CD4-positive, alpha-beta T cell treated with Interleukin-21 for 1 hour (primary cell): ENCODE measurements at regions not wholly inside any gene's neighbourhood (a gene's known extent, or its start where the extent isn't known, plus 50 kb on each side); places are given as distances from the start of the nearest gene placed in this dataset.
A peak's percentile ranks its signal among the peaks of the same experiment; 100 is the strongest.

ENCODE experiments used
- DNase-seq: peaks from one replicate; pipeline ENCODE4 v3.0.0-alpha.2; 2020

- no peak for DNase-seq
These were observed 300.0 kb upstream of the DDI1 start for GRCh38 chr11:103736315-103737036.

DNA sequence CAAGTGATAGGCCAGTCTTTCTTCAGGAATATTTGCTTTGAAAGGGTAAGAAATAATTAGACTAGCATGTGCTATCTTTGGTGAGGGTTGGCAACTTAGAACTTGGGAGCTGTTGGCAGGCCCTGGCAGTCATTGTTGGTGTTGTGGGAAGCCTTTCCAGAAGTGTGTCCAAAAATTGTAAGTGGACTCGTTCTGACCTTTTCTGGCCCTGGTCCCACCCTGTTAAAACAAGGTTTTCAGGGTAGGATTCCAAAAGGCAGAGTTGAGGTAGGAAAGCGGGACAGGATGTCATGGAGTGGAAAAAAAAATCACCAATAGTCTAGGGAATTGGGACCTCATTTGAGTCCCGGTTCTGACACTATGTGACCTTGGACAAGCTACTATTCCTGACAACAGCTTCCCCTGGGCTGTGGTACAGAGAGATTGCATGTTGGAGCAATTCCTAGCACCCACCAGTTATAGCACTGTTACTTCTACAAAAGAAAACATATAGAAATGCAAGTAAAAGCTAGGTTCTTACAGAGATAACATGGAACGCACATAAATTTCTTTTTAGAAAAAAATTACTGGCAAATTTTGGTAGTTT is 299.3 kb upstream of the DDI1 start:
- no peak for DNase-seq

- DNase-seq = no peak
These were observed 298.7 kb upstream of the DDI1 start for GRCh38 chr11:103737747-103738146.

DNA sequence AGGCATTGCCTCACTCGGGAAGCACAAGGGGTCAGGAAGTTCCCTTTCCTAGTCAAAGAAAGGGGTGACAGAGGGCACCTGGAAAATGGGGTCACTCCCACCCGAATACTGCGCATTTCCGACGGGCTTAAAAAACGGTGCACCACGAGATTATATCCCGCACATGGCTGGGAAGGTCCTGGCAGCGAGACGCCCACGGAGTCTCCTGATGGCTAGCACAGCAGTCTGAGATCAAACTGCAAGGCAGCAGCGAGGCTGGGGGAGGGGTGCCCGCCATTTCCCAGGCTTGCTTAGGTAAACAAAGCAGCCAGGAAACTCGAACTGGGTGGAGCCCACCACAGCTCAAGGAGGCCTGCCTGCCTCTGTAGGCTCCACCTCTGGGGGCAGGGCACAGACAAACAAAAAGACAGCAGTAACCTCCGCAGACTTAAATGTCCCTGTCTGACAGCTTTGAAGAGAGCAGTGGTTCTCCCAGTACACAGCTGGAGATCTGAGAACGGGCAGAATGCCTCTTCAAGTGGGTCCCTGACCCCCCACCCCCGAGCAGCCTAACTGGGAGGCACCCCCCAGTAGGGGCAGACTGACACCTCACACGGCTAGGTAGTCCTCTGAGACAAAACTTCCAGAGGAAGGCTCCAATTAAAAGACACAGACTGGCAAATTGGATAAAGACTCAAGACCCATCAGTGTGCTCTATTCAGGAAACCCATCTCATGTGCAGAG is 297.2 kb upstream of the DDI1 start:
- DNase-seq = peak; percentile 32

DNA sequence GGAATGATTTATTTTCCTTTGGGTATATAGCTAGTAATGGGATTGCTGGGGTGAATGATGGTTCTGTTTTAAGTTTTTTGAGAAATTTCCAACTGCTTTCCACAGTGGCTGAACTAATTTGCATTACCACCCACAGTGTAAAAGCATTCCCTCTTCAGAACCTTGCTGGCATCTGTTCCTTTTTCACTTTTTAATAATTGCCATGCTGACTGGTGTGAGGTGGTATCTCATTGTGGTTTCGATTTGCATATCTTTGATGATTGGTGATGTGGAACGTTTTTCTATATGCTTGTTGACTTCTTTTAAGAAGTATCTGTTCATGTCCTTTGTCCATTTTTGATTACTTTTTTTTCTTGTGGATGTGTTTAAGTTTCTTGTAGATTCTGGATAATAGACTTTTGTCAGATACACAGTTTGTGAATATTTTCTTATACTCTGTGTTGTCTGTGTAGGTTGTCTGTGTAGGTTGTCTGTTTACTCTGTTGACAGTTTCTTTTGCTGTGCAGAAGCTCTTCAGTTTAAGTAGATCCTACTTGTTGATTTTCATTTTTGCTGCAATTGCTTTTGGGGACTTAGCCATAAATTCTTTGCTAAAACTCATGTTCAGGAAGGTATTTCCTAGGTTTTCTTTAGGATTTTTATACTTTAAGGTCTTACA is 291.8 kb upstream of the DDI1 start:
- DNase-seq = no peak

- DNase-seq = no peak
These were observed 287.3 kb upstream of the DDI1 start for GRCh38 chr11:103749158-103749557.

DNA sequence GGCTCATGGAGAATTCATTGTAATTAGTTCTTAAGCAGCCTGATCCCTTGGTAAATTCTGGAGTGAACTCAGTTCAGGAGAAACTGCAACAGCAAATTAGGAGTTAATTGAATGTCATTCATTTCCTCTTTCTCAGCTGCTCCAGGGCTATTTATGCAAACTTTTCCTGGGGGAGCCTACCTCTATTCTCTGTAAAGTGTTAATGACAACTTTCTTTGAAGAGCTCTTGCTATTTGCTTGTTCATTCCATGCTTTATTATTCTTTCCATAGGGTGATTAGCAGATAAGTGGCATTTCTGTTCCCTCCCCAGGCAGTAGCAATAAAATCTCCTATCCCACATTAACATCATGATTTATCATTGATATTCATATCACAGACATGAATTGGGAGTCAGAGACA is 267.6 kb upstream of the DDI1 start:
- DNase-seq = no peak

- no peak for DNase-seq
These were observed 263.4 kb upstream of the DDI1 start for GRCh38 chr11:103773059-103773458.

- no peak for DNase-seq
These were observed 262.9 kb upstream of the DDI1 start for GRCh38 chr11:103773537-103773936.

DNA sequence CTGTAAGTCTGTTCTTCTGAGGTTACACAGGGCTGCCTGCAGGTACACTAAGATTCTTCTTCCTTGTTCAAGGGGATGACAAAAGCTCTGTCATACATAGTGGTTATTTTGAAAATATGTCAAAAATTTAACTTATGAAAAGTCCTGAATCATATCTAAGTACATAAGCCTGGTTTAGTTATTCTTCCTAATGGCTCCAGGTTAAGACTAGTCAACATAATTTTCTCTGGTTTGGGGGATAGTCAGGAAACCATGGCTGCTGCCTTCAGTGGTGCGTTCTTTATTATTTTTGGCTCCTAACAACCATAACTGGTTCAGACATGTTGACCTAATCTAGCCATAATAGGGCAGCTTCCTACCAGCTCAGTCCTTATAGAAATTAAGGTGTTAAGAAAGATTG is 257.4 kb upstream of the DDI1 start:
- DNase-seq = no peak

DNA sequence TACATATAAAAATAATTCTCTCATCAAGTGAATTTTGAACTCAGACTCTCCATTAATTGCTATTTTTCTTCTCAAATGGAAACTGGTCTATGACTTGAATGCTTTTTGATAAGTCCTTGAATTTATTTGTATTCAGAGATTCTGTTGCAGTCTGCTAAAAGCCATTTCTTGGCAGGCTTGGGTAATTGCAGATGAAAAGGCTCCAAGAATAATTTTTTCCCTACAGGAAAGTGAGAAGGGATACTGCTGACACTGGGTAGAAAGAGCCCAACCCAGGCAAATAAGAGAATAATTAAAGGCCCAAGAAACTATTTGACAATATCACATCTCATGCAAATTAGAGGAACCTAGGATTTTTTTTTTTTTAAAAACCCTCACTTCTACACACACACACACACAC is 246.5 kb upstream of the DDI1 start:
- DNase-seq = no peak

DNA sequence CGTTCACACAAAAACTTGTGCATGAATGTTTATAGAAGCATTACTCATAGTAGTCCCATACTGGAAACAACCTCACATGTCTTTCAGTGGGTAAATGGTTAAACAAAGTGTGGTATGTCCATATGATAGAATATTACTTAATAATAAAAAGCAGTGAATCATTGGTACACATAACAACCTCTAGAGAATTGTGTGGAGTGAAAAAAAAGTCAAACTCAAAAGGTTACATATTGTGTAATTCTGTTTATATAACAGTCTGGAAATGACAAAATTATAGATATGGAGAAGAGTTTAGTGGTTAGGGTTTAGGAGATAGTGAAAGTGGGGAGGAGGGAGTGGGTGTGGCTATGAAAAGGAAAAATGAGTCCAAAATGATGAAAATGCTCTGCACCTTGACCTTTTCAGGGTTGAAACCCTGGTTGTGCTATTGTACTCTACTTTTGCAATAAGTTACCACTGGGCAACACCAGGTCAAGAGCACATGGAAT is 243.4 kb upstream of the DDI1 start:
- DNase-seq = no peak

DNA sequence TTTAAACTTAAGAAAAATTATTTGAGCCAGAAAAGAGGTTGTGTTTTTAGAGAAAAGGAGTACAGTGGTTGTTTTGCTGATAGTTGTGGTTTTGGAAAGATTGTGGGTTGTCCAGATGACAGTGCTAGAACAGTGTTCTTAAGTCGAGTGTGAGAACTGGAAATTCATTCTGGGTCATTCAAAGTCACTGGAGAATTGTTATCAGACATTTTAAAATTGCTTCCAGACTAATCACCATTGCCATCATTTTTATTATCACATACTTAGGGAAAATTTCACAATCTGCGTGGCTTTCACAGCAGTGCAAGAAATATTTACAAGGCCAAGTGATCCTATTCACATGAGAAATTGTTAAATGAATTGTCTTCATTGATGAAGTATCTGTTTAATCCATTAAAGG is 242.2 kb upstream of the DDI1 start:
- no peak for DNase-seq

DNA sequence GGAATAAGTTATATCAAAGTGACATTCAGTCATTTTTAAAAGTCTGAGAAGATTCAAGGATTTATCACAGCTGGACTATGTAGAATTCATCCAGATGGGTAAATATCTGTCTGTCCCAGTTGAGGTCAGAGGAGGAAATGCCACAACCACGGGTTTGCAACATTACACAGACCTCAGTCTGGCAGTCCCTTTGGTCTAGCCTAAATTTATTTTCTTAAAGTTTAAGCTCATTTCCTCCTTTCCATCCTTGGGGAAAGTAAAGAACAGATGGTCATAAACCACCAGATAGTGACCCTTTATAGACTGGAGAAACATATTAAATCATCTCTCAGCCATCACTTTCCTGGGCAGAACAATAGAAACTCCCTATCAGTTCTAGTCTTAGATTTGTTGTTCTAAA is 238.4 kb upstream of the DDI1 start:
- no peak for DNase-seq

DNA sequence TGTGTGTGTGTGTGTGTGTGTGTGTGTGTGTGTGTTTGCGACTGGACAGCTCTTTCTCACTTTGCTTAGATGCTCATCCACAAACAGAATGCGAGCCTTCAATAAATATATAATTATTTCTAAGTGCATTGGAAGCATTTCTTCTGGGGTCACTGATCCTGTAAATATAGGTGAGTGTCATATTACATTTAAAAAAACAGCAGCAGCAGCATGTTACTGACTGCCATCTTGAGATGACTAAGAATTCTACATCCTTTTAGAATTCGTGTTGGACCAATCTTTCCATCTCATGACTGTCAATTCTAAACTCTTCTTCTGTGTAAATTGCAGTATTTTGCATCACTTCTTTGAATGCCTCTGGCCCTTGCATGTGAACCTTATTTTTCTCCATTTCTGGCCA is 238.0 kb upstream of the DDI1 start:
- no peak for DNase-seq

DNA sequence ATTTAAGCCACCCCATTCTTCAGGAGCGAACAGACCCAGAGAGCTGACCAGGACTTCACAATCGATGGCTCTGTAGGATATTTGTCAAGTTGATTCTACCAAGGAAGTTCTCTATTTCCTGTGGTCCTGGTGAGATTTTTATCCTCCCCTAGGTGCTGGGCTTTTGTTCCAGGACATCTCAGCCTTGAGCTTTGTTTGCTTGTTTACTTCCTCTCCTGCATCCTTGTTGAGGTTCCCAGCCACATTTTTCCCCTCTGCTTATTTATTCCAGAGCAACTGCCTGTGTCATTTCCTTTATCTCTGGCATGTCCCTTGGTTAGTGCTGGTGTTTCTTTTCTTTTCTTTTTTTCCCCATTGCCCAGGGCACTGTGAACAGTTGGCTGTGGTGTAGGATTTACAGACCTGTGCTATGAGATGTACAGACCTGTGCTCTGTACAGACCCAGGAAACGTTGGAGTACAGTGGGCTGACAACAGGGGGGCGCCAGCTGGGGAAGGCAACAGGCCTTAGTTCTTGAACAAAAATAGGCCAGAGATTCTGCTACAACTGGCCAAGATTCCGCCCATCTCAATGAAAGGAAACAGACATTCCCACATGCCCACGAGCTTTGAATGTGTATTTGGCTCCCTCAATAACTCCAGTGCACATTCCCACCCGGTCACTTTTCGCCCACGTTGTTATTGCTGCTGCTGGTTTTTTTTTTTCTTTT is 235.9 kb upstream of the DDI1 start:
- DNase-seq = no peak

DNA sequence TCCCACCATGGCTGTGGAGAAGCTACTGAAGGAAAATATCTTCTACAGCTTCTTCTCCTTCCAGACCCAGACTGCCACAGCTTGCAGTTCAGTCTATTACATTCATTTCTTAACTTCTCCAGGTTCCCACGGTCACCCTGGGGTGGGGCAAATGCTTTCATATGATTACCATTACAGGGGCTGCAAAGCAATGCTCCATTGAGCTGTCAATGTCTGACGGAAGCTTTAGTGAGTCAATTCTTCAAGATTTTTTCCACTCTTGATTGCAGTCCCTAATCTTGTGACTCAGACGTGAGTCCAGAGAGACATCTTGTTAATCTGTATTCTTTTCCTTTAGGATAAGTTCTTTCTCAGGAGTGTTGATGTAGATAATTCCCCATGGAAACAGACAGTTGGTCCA is 233.4 kb upstream of the DDI1 start:
- no peak for DNase-seq

GRCh38 chr11:103805688-103806009 is 230.8 kb upstream of the DDI1 start:
- DNase-seq = no peak

DNA sequence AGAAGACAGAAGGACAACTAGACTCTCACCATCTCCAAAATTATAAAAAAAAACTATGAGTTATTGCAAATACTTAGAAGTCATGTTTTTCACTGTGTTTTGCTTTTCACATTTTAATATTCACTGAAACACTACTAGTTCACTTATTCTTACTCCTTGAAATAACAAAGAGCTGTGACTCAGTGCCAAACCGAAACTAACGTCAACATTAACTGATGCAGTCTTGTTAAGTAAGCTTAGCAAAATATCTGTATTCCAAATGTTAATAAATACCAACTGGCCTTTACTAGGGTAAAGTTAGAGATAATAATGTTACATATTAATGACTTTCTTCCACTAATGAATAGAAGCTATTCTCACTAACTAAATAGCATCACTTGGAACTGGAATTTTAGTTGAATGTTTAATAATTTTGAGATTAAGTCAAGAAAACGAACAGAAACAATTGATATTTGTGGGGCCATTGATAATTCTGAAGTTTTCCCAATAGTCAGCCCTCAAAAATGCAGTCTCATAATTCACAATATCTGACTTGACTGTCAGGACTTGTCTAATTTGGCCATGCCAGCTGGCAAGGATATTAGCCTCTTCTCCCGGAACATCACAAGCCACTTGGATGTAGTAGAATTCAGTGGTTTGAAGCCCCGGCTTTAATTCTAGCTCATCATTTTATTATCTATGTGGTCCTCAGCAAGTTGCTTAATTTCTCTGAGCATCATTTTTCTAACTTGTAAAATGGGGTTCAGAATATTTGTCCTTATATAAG is 230.1 kb upstream of the DDI1 start:
- no peak for DNase-seq

DNA sequence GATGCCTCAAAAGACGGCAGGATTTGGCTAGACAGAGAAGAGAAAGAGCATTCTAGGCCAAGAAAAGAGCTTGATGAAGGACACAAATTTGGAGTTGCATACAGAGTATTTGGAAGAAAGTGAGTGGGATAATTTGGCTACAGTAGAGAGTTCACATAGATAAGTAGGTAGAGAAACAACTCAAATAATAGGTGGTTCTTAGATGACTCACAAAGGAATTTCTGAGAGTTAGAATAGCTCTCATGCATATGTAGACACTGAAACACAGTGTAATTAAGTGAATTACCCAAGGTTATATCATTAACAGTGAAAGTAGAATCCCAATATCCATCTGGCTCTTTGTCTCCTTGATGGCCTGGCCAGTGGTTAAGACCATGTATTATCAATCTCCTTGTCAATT is 228.6 kb upstream of the DDI1 start:
- DNase-seq = no peak

GRCh38 chr11:103808252-103808651 is 228.2 kb upstream of the DDI1 start:
- no peak for DNase-seq

- DNase-seq = no peak
These were observed 224.5 kb upstream of the DDI1 start for GRCh38 chr11:103811870-103812455.
